A549 (cell line): ENCODE measurements at regions not wholly inside any gene's neighbourhood (a gene's known extent, or its start where the extent isn't known, plus 50 kb on each side); places are given as distances from the start of the nearest gene placed in this dataset.

Experiments used
- BHLHE40 ChIP-seq: IDR thresholded peaks from 2 replicates; pipeline ENCODE4 v1.6.1; 2012; ENCODE audit warnings: low read depth, low read length, inconsistent platforms
- CTCF ChIP-seq: fragments of >200 bp; sonication (Bioruptor Twin); formaldehyde crosslinking; IDR thresholded peaks from 3 replicates; pipeline ENCODE4 v1.5.1; 2016
- EP300 ChIP-seq, 2 experiments: fragments of >200 bp; sonication (Bioruptor Twin); formaldehyde crosslinking; IDR thresholded peaks; 2 replicates in 1 of 2; 3 replicates in 1 of 2; pipeline ENCODE4 v1.6.1; 2016 to 2017
- HOXA7 ChIP-seq: fragments of 250-450 bp; sonication (Bioruptor Pico); IDR thresholded peaks from 2 replicates; pipeline ENCODE4 v1.5.0; 2020; ENCODE audit warnings: mild to moderate bottlenecking, moderate library complexity
- JUNB ChIP-seq: fragments of >200 bp; sonication (Bioruptor Twin); formaldehyde crosslinking; IDR thresholded peaks from 2 replicates; pipeline ENCODE4 v1.6.1; 2016
- NFE2L2 ChIP-seq: fragments of 150-350 bp; conservative IDR thresholded peaks from 2 replicates; pipeline ENCODE4 v1.6.1; 2014; ENCODE audit warnings: low read length
- PBX3 ChIP-seq: IDR thresholded peaks from 2 replicates; pipeline ENCODE4 v1.6.1; 2012
- POLR2A ChIP-seq: IDR thresholded peaks from 2 replicates; pipeline ENCODE4 v1.6.1; 2012; ENCODE audit warnings: mild to moderate bottlenecking, low read length
- RAD21 ChIP-seq, 2 experiments: fragments of >200 bp in 1 of 2; sonication (Bioruptor Twin) in 1 of 2; formaldehyde crosslinking in 1 of 2; IDR thresholded peaks in 1 of 2; conservative IDR thresholded peaks in 1 of 2; 2 replicates in 1 of 2; 3 replicates in 1 of 2; pipeline ENCODE4 v1.6.1; 2012 to 2018; ENCODE audit warnings: inconsistent platforms in 1 of 2
- RCOR1 ChIP-seq: fragments of 150-350 bp; IDR thresholded peaks from 2 replicates; pipeline ENCODE4 v1.6.1; 2014; ENCODE audit warnings: antibody characterized with exemption, low read length, low read depth
- REST ChIP-seq: fragments of 200-600 bp; sonication (generic); IDR thresholded peaks from 2 replicates; pipeline ENCODE4 v1.6.1; 2016; ENCODE audit warnings: antibody characterized with exemption, mild to moderate bottlenecking, moderate library complexity
- RFX5 ChIP-seq: fragments of 450-650 bp; IDR thresholded peaks from 2 replicates; pipeline ENCODE4 v1.7.1; 2014; ENCODE audit warnings: antibody characterized with exemption, mild to moderate bottlenecking, moderate library complexity
- TFCP2L1 ChIP-seq: fragments of 250-450 bp; sonication (Bioruptor Pico); IDR thresholded peaks from 2 replicates; pipeline ENCODE4 v1.5.0; 2021; ENCODE audit warnings: mild to moderate bottlenecking

GRCh38 chr16:64541621-64542020 lies 580.2 kb downstream of the CDH11 start:
- no peak for TF ChIP-seq EP300 (IDR thresholded peaks at IDR 0.05)
- TF ChIP-seq BHLHE40, result no peak
- no peak for TF ChIP-seq RAD21 (conservative IDR thresholded peaks at IDR 0.05 in 1 of 2, IDR thresholded peaks at IDR 0.05 in 1 of 2)
- TF ChIP-seq POLR2A, result no peak
- no peak for TF ChIP-seq RFX5
- no peak for TF ChIP-seq CTCF
- TF ChIP-seq TFCP2L1 (CRISPR knock-in tag), result no peak
- no peak for TF ChIP-seq REST
- TF ChIP-seq PBX3, result no peak
- TF ChIP-seq HOXA7, result no peak
- TF ChIP-seq RCOR1, result no peak
- no peak for TF ChIP-seq NFE2L2
- no peak for TF ChIP-seq JUNB
